HCT116 (cell line): ENCODE measurements at regions not wholly inside any gene's neighbourhood (a gene's known extent, or its start where the extent isn't known, plus 50 kb on each side); places are given as distances from the start of the nearest gene placed in this dataset.

Experiments used
- ATAC-seq: fragments of 200-7000 bp; cut with Tn5 transposase; 2 replicates; pipeline ENCODE4 v1.9.1; 2020; ENCODE audit warnings: mild to moderate bottlenecking, moderate library complexity
- BruUV-seq: library from RNA; stranded (reverse); fragments of 400-500 nt; replicated peaks from 2 replicates; lab custom pipeline; 2021; lab: Mats Ljungman, UMichigan
- CTCF ChIA-PET: fragments of 300-600 bp; sonication (Branson Sonifier 250); formaldehyde crosslinking; loops from one replicate; lab custom pipeline; 2021; ENCODE audit warnings: antibody characterized with exemption; lab: Charles Lee
- POLR2A ChIA-PET: fragments of 300-600, 350-600 bp; sonication (Branson Sonifier 250); formaldehyde crosslinking; loops from one replicate; lab custom pipeline; 2021; ENCODE audit warnings: antibody characterized with exemption; lab: Charles Lee
- RAD21 ChIA-PET, 2 experiments: fragments of 300-600 bp; sonication (Branson Sonifier 250); formaldehyde crosslinking; loops; one replicate each; lab custom pipeline; 2023; ENCODE audit warnings: low total read pairs in 2 of 2; ENCODE audit not compliant: uncharacterized antibody in 2 of 2, unreplicated experiment in 2 of 2, low non-redundant PET in 1 of 2; lab: Charles Lee
- DNase-seq: peaks from one replicate; pipeline ENCODE4 v3.0.0-alpha.2; 2010; ENCODE audit warnings: low read depth, low spot score
- H2AFZ ChIP-seq: fragments of 200-600 bp; shearing (Covaris generic), sonication (generic); 2 replicates; pipeline ENCODE4 v1.6.1; 2017; ENCODE audit warnings: low read depth, mixed run types, mixed read lengths, antibody characterized with exemption, low read length; ENCODE audit not compliant: poor library complexity, severe bottlenecking
- H3K27ac ChIP-seq: 2 replicates; pipeline ENCODE4 v1.5.1; 2012; ENCODE audit warnings: low read depth, low read length
- H3K27me3 ChIP-seq: fragments of 200-600 bp; sonication (generic); 2 replicates; pipeline ENCODE4 v1.6.1; 2016; ENCODE audit warnings: mixed run types, low read length, mixed read lengths; ENCODE audit not compliant: insufficient read depth
- H3K36me3 ChIP-seq, 2 experiments: fragments of 200-500 bp in 1 of 2; fragments of 200-600 bp in 1 of 2; sonication (Bioruptor generic) in 1 of 2; sonication (generic) in 1 of 2; 2 replicates each; pipeline versions ENCODE4 v1.5.1 to v1.6.1; 2014 to 2016; ENCODE audit warnings: low read length in 2 of 2, inconsistent platforms in 1 of 2, mixed read lengths in 1 of 2, mixed run types in 1 of 2; ENCODE audit not compliant: insufficient read depth in 2 of 2, control insufficient read depth in 1 of 2
- H3K4me1 ChIP-seq, 2 experiments: fragments of 200-600 bp in 1 of 2; sonication (generic) in 1 of 2; 2 replicates each; pipeline versions ENCODE4 v1.5.1 to v1.6.1; 2012 to 2017; ENCODE audit warnings: low read length in 2 of 2, inconsistent platforms in 1 of 2, mild to moderate bottlenecking in 1 of 2, mixed read lengths in 1 of 2, mixed run types in 1 of 2, moderate library complexity in 1 of 2; ENCODE audit not compliant: insufficient read depth in 2 of 2, control insufficient read depth in 1 of 2
- H3K4me2 ChIP-seq: fragments of 200-600 bp; sonication (generic); 2 replicates; pipeline ENCODE4 v1.6.1; 2017; ENCODE audit warnings: mixed run types, low read length, mixed read lengths
- H3K4me3 ChIP-seq, 2 experiments: fragments of 200-600 bp in 1 of 2; sonication (generic) in 1 of 2; replicated peaks in 1 of 2; 2 replicates each; pipeline ENCODE4 v1.5.1; 2011 to 2016; ENCODE audit warnings: low read length in 2 of 2, control low read depth in 1 of 2, low read depth in 1 of 2, mild to moderate bottlenecking in 1 of 2, mixed read lengths in 1 of 2, mixed run types in 1 of 2
- H3K79me2 ChIP-seq: fragments of 200-600 bp; sonication (generic); 2 replicates; pipeline ENCODE4 v1.6.1; 2017; ENCODE audit warnings: mild to moderate bottlenecking, mixed run types, low read length, moderate library complexity, mixed read lengths; ENCODE audit not compliant: insufficient read depth
- H3K9ac ChIP-seq: fragments of 200-600 bp; sonication (generic); 2 replicates; pipeline ENCODE4 v1.6.1; 2016; ENCODE audit warnings: low read length, mixed read lengths
- H3K9me2 ChIP-seq: fragments of 200-600 bp; sonication (generic), shearing (Covaris generic); 2 replicates; pipeline ENCODE4 v1.6.1; 2017; ENCODE audit warnings: mixed run types, mild to moderate bottlenecking, moderate library complexity; ENCODE audit not compliant: insufficient read depth
- H3K9me3 ChIP-seq, 2 experiments: fragments of 200-500 bp in 1 of 2; fragments of 200-600 bp in 1 of 2; sonication (Bioruptor generic) in 1 of 2; sonication (generic) in 1 of 2; 2 replicates each; pipeline ENCODE4 v1.6.1; 2014 to 2017; ENCODE audit warnings: low read length in 2 of 2, mixed read lengths in 2 of 2, inconsistent platforms in 1 of 2, low read depth in 1 of 2, mild to moderate bottlenecking in 1 of 2, mixed run types in 1 of 2, moderate library complexity in 1 of 2; ENCODE audit not compliant: control insufficient read depth in 1 of 2, insufficient read depth in 1 of 2
- H4K20me1 ChIP-seq: fragments of 200-600 bp; sonication (generic), shearing (Covaris generic); 2 replicates; pipeline ENCODE4 v1.6.1; 2017; ENCODE audit warnings: mixed run types, mild to moderate bottlenecking, moderate library complexity; ENCODE audit not compliant: insufficient read depth
- CBX3 ChIP-seq: IDR thresholded peaks from 2 replicates; pipeline ENCODE4 v1.6.1; 2012; ENCODE audit warnings: low read depth
- CTCF ChIP-seq, 3 experiments: fragments of 200-600 bp in 1 of 3; sonication (generic) in 1 of 3; IDR thresholded peaks in 2 of 3; conservative IDR thresholded peaks in 1 of 3; 2 replicates each; pipeline ENCODE4 v1.5.1; 2012 to 2017; ENCODE audit warnings: low read depth in 2 of 3, low read length in 2 of 3, antibody characterized with exemption in 1 of 3, borderline replicate concordance in 1 of 3, control low read depth in 1 of 3, mild to moderate bottlenecking in 1 of 3, mixed read lengths in 1 of 3, mixed run types in 1 of 3, moderate library complexity in 1 of 3; ENCODE audit not compliant: insufficient read depth in 1 of 3
- EZH2 ChIP-seq: fragments of 200-600 bp; sonication (generic); IDR thresholded peaks from 2 replicates; pipeline ENCODE4 v1.6.1; 2017; ENCODE audit warnings: antibody characterized with exemption, mixed run types
- POLR2A ChIP-seq: IDR thresholded peaks from 2 replicates; pipeline ENCODE4 v1.7.0; 2011; ENCODE audit warnings: borderline replicate concordance; ENCODE audit not compliant: insufficient read depth, insufficient read length; ENCODE audit errors: extremely low read depth
- REST ChIP-seq: IDR thresholded peaks from 2 replicates; pipeline ENCODE4 v1.6.1; 2012; ENCODE audit warnings: low read depth
- intact Hi-C: fragments of 100-400 bp; cut with micrococcal nuclease; formaldehyde crosslinking; loops from 2 replicates; pipeline ENCODE4 v1.10.0; 2022

GRCh38 chr10:3570855-3571266, 214.1 kb downstream of the KLF6 start:
- no peak for DNase-seq
- no peaks in the 10 kb centered on the region for H3K4me1 ChIP-seq
- no peak for ATAC-seq
- H4K20me1 ChIP-seq = no peaks in the 10 kb centered on the region
- no peaks in the 10 kb centered on the region for H3K36me3 ChIP-seq
- no peaks in the 10 kb centered on the region for H3K27me3 ChIP-seq
- TF ChIP-seq POLR2A (no peak), CTCF (IDR thresholded peaks at IDR 0.05 in 2 of 3, conservative IDR thresholded peaks at IDR 0.05 in 1 of 3; ENCODE audit: borderline replicate concordance in 1 of 3, insufficient read depth in 1 of 3, low read depth in 2 of 3, low read length in 2 of 3) (no peak), CBX3 (no peak), REST (no peak), EZH2 (no peak)
- no peaks in the 10 kb centered on the region for H3K9me3 ChIP-seq
- no peak overlapping the region for H2AFZ ChIP-seq
- ChIA-PET POLR2A (no interaction called here), RAD21 (no interaction called here), CTCF (no interaction called here)
- no peak overlapping the region for H3K4me3 ChIP-seq
- H3K79me2 ChIP-seq = no peaks in the 10 kb centered on the region
- H3K4me2 ChIP-seq = no peak overlapping the region
- no peak overlapping the region for H3K9ac ChIP-seq
- BruUV-seq = no TSS peak
- intact Hi-C loops = no loop called here
- no peaks in the 10 kb centered on the region for H3K9me2 ChIP-seq
- no peak overlapping the region for H3K27ac ChIP-seq
